C4-2B (cell line): ENCODE measurements at regions not wholly inside any gene's neighbourhood (a gene's known extent, or its start where the extent isn't known, plus 50 kb on each side); places are given as distances from the start of the nearest gene placed in this dataset.

Experiments
- CTCF ChIP-seq: fragments of 450-650 bp; conservative IDR thresholded peaks from 2 replicates; pipeline ENCODE4 v1.5.1; 2017; ENCODE audit warnings: mild to moderate bottlenecking
- ZFX ChIP-seq: fragments of 450-650 bp; IDR thresholded peaks from 2 replicates; pipeline ENCODE4 v1.6.1; 2017

- TF ChIP-seq CTCF = no peak
- TF ChIP-seq ZFX = no peak
Measured at GRCh38 chr5:124948062-124948753, 201.8 kb upstream of the ZNF608 start.
